ENCODE measurements at regions not wholly inside any gene's neighbourhood (a gene's known extent, or its start where the extent isn't known, plus 50 kb on each side); places are given as distances from the start of the nearest gene placed in this dataset.

DNA sequence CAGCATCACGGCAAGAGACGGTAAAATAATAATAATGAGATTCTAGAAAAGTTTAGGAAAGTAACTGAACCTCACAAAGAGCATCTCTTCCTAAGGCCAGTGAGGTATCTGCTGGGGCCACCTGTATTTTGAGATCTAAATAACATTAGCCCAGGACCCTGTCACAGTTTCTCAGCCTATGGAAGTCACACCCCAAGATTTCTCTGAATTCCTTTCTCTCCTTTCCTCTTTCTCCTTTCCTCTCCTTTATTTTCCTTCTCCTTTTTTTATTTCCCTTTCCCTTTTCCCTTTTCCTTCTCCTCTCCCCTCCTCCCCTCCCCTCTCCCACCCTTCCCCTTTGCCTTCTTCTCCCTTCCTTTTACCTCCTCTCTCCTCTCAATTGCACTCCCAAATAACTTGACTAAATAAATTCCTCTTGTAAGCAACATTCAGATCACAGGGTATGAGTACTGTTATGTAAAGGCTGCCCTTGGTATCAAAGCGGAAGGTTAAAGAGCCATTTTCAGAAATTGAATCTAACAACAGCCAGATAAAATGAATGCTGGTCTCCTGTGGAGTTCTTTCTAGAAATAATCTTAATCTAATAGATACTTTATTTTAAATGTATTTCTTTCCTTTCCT is 506.2 kb downstream of the EPM2A start:
- TF ChIP-seq, protein P1, sequence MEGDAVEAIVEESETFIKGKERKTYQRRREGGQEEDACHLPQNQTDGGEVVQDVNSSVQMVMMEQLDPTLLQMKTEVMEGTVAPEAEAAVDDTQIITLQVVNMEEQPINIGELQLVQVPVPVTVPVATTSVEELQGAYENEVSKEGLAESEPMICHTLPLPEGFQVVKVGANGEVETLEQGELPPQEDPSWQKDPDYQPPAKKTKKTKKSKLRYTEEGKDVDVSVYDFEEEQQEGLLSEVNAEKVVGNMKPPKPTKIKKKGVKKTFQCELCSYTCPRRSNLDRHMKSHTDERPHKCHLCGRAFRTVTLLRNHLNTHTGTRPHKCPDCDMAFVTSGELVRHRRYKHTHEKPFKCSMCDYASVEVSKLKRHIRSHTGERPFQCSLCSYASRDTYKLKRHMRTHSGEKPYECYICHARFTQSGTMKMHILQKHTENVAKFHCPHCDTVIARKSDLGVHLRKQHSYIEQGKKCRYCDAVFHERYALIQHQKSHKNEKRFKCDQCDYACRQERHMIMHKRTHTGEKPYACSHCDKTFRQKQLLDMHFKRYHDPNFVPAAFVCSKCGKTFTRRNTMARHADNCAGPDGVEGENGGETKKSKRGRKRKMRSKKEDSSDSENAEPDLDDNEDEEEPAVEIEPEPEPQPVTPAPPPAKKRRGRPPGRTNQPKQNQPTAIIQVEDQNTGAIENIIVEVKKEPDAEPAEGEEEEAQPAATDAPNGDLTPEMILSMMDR (IDR thresholded peaks at IDR 0.05): no peak
- TF ChIP-seq EP300 (IDR thresholded peaks at IDR 0.05): no peak
- TF ChIP-seq POLR2AphosphoS5 (IDR thresholded peaks at IDR 0.05): no peak
- TF ChIP-seq POLR2A (IDR thresholded peaks at IDR 0.05): no peak
- Histone ChIP-seq H3K36me3 (no peaks in the 10 kb centered on the region), H3K27me3 (no peaks in the 10 kb centered on the region), H3K9me3 (no peaks in the 10 kb centered on the region), H3K4me3 (no peak overlapping the region), H3K27ac (no peak overlapping the region), H3K4me1 (no peaks in the 10 kb centered on the region)
- WGBS, 2 donors (ENCODE audit: low coverage in 1 of 2): 100% methylated on average over 1 to 3 of the region's 3 CpGs
- ATAC-seq: no peak

DNA sequence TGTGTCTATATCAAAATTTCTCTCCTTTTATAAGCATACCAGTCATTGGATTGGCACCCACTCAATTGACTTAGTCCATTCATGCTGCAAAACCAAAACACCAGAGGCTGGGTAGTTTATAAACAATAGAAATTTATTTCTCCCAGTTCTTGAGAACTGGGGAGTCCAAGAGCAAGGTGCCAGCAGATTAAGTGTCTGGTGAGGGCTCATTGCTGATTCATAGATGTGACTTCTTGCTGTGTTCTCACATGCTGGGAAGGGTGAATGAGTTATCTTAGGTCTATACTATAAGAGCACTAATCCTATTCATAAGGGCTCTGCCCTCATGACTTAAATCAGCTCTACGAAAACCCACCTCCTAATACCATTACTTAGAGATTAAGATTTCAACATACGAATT is 501.4 kb downstream of the EPM2A start:
- no peak for TF ChIP-seq POLR2A (IDR thresholded peaks at IDR 0.05)
- ATAC-seq: no peak
- H3K4me3 ChIP-seq: no peak overlapping the region
- no peaks in the 10 kb centered on the region for H3K27me3 ChIP-seq
- WGBS, 2 donors (ENCODE audit: low coverage in 1 of 2): 79 to 94% methylated on average over 2 of the region's 2 CpGs
- H3K9me3 ChIP-seq: no peaks in the 10 kb centered on the region
- H3K36me3 ChIP-seq: no peaks in the 10 kb centered on the region
- H3K27ac ChIP-seq: no peak overlapping the region
- no peaks in the 10 kb centered on the region for H3K4me1 ChIP-seq

DNA sequence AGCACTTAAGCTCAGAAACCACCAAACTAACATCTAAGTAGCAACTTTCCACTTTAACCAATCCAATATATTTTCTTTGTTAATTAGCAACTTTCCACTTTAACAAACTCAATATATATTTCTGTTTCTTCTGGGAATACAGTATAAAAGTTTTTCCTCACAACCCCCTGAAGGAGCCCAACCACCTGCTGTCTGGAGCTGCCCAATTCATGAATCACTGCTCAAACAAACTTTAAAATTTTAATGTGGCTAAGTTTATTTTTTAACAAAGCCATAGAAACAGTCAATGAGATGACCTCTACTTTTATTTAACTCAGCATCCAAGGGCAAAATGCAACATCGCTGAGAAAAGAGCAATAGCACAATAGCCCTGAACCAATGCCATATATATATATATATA is 500.1 kb downstream of the EPM2A start:
- Histone ChIP-seq H3K27me3 (no peaks in the 10 kb centered on the region), H3K36me3 (no peaks in the 10 kb centered on the region), H3K4me1 (no peaks in the 10 kb centered on the region), H3K27ac (no peak overlapping the region), H3K9me3 (no peaks in the 10 kb centered on the region), H3K4me3 (no peak overlapping the region)
- no peak for ATAC-seq
- 78 to 88% methylated on average over 1 of the region's 1 CpG for WGBS, 2 donors (ENCODE audit: low coverage in 1 of 2)
- TF ChIP-seq, protein P1 (IDR thresholded peaks at IDR 0.05): no peak
- TF ChIP-seq POLR2AphosphoS5 (IDR thresholded peaks at IDR 0.05) (no peak), EP300 (IDR thresholded peaks at IDR 0.05) (no peak), POLR2A (IDR thresholded peaks at IDR 0.05) (no peak)

DNA sequence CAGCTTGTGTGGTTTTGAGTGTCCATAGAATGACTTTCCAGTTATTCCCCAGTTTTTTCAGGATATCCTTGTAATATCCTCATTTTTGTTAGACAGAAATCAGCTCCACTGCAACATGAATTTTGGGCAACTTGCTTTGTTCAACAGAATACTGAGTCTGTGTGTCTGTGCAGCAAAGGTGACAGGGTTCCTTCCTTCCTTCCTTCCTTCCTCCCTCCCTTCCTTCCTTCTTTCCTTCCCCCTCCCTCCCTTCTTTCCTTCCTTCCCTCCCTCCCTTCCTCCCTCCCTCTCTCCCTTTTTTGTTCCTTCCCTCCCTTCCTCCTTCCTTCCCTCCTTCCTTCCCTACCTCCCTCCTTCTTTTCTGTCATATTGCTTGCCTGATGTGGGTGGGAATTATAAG is 496.5 kb downstream of the EPM2A start:
- no peaks in the 10 kb centered on the region for H3K4me1 ChIP-seq
- H3K36me3 ChIP-seq: no peaks in the 10 kb centered on the region
- H3K27me3 ChIP-seq: no peaks in the 10 kb centered on the region
- TF ChIP-seq POLR2AphosphoS5 (IDR thresholded peaks at IDR 0.05) (no peak), POLR2A (IDR thresholded peaks at IDR 0.05) (no peak), EP300 (IDR thresholded peaks at IDR 0.05) (no peak)
- TF ChIP-seq, protein P1 (IDR thresholded peaks at IDR 0.05): no peak
- no peak overlapping the region for H3K27ac ChIP-seq
- no peaks in the 10 kb centered on the region for H3K9me3 ChIP-seq
- no peak for ATAC-seq
- no peak overlapping the region for H3K4me3 ChIP-seq

DNA sequence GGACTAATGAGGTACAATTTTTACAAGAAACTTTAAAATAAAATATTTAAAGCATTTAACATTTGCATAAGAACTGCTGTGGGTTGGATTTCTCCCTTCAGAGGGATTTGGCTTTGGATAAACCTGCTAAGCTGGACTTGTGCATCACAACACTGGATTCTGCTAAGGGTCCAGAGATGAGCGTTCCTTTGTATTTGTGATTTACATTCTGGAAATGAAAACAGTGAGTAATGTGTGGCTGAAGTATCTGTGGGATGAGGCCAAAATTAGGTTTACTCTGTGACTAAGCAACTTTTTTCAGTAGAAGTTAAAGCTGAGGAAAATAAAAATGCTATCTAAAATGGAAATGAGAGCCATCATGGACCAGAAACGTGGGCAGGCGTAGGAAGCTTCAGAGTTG is 494.3 kb downstream of the EPM2A start:
- no peak overlapping the region for H3K27ac ChIP-seq
- no peaks in the 10 kb centered on the region for H3K27me3 ChIP-seq
- WGBS, 2 donors (ENCODE audit: low coverage in 1 of 2): 59 to 68% methylated on average over 2 to 3 of the region's 3 CpGs
- H3K36me3 ChIP-seq: no peaks in the 10 kb centered on the region
- H3K9me3 ChIP-seq: no peaks in the 10 kb centered on the region
- TF ChIP-seq, protein P1 (IDR thresholded peaks at IDR 0.05): no peak
- no peak for TF ChIP-seq EP300 (IDR thresholded peaks at IDR 0.05)
- ATAC-seq: no peak
- H3K4me1 ChIP-seq: no peaks in the 10 kb centered on the region
- H3K4me3 ChIP-seq: no peak overlapping the region

Measured in gastroesophageal sphincter (tissue), 4 donors.